ENCODE measurements at regions not wholly inside any gene's neighbourhood (a gene's known extent, or its start where the extent isn't known, plus 50 kb on each side); places are given as distances from the start of the nearest gene placed in this dataset.
"Not testable (repeated sequence)": the region's sequence is repeated elsewhere in the genome, so short reads cannot be mapped to it uniquely, and the experiment has no call there.

GRCh38 chrY:3206733-3207132, 271.6 kb downstream of the ZFY start:
- not testable (repeated sequence) for TF ChIP-seq CTCF, POLR2A (IDR thresholded peaks at IDR 0.05)
